ENCODE measurements at regions not wholly inside any gene's neighbourhood (a gene's known extent, or its start where the extent isn't known, plus 50 kb on each side); places are given as distances from the start of the nearest gene placed in this dataset.
"Not testable (repeated sequence)": the region's sequence is repeated elsewhere in the genome, so short reads cannot be mapped to it uniquely, and the experiment has no call there.

GRCh38 chr5:42989190-42989589 lies 50.9 kb downstream of the ANXA2R start:
- no peak for DNase-seq

GRCh38 chr5:42988568-42988967 lies 51.6 kb downstream of the ANXA2R start:
- DNase-seq = no peak

GRCh38 chr5:42985129-42986037 lies 54.7 kb downstream of the ANXA2R start:
- no peak for DNase-seq

- no peak for DNase-seq
These were observed 55.8 kb downstream of the ANXA2R start for GRCh38 chr5:42984307-42984706.

- DNase-seq = no peak
These were observed 58.0 kb downstream of the ANXA2R start for GRCh38 chr5:42982107-42982622.

- DNase-seq = not testable (repeated sequence)
These were observed 58.6 kb downstream of the ANXA2R start for GRCh38 chr5:42981417-42982106.

- not testable (repeated sequence) for DNase-seq
These were observed 59.1 kb downstream of the ANXA2R start for GRCh38 chr5:42981015-42981414.

- not testable (repeated sequence) for DNase-seq
These were observed 59.7 kb downstream of the ANXA2R start for GRCh38 chr5:42980391-42980790.

GRCh38 chr5:42979242-42979641 lies 60.9 kb downstream of the ANXA2R start:
- not testable (repeated sequence) for DNase-seq

- no peak for DNase-seq
These were observed 65.6 kb downstream of the ANXA2R start for GRCh38 chr5:42974536-42974935.

GRCh38 chr5:42970636-42971559 lies 69.2 kb downstream of the ANXA2R start:
- no peak for DNase-seq

GRCh38 chr5:42965934-42966333 lies 74.2 kb downstream of the ANXA2R start:
- DNase-seq = no peak

- no peak for DNase-seq
These were observed 76.7 kb downstream of the ANXA2R start for GRCh38 chr5:42963412-42963811.

GRCh38 chr5:42962124-42962523 lies 78.0 kb downstream of the ANXA2R start:
- DNase-seq = no peak

GRCh38 chr5:42960506-42960905 lies 79.6 kb downstream of the ANXA2R start:
- no peak for DNase-seq

- no peak for DNase-seq
These were observed 83.6 kb downstream of the ANXA2R start for GRCh38 chr5:42956551-42956950.

GRCh38 chr5:42953041-42953440 lies 87.1 kb downstream of the ANXA2R start:
- no peak for DNase-seq

- no peak for DNase-seq
These were observed 87.5 kb downstream of the ANXA2R start for GRCh38 chr5:42952578-42952974.

- no peak for DNase-seq
These were observed 88.8 kb downstream of the ANXA2R start for GRCh38 chr5:42951293-42951840.

- DNase-seq = no peak
These were observed 89.4 kb downstream of the ANXA2R start for GRCh38 chr5:42950456-42951292.

- no peak for DNase-seq
These were observed 90.0 kb downstream of the ANXA2R start for GRCh38 chr5:42950116-42950455.
